ENCODE measurements at regions not wholly inside any gene's neighbourhood (a gene's known extent, or its start where the extent isn't known, plus 50 kb on each side); places are given as distances from the start of the nearest gene placed in this dataset.

- Histone ChIP-seq H3K4me3 (no peak overlapping the region), H3K9me3 (no peaks in the 10 kb centered on the region), H3K27ac (no peak overlapping the region), H3K27me3 (replicated peaks; ENCODE audit: insufficient read depth) (no peaks in the 10 kb centered on the region), H3K36me3 (no peaks in the 10 kb centered on the region), H3K4me1 (replicated peaks) (no peaks in the 10 kb centered on the region)
- TF ChIP-seq POLR2A (IDR thresholded peaks at IDR 0.05) (no peak), POLR2AphosphoS5 (IDR thresholded peaks at IDR 0.05) (no peak)
- TF ChIP-seq, protein P1, sequence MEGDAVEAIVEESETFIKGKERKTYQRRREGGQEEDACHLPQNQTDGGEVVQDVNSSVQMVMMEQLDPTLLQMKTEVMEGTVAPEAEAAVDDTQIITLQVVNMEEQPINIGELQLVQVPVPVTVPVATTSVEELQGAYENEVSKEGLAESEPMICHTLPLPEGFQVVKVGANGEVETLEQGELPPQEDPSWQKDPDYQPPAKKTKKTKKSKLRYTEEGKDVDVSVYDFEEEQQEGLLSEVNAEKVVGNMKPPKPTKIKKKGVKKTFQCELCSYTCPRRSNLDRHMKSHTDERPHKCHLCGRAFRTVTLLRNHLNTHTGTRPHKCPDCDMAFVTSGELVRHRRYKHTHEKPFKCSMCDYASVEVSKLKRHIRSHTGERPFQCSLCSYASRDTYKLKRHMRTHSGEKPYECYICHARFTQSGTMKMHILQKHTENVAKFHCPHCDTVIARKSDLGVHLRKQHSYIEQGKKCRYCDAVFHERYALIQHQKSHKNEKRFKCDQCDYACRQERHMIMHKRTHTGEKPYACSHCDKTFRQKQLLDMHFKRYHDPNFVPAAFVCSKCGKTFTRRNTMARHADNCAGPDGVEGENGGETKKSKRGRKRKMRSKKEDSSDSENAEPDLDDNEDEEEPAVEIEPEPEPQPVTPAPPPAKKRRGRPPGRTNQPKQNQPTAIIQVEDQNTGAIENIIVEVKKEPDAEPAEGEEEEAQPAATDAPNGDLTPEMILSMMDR (IDR thresholded peaks at IDR 0.05), result no peak
- intact Hi-C loops (cut with DNase I), result no loop called here
- DNase-seq (ENCODE audit: low spot score), result no peak
- 83% methylated on average over 2 of the region's 2 CpGs for WGBS
Measured at GRCh38 chr7:72524037-72524436, 111.9 kb upstream of the CALN1 start.

DNA sequence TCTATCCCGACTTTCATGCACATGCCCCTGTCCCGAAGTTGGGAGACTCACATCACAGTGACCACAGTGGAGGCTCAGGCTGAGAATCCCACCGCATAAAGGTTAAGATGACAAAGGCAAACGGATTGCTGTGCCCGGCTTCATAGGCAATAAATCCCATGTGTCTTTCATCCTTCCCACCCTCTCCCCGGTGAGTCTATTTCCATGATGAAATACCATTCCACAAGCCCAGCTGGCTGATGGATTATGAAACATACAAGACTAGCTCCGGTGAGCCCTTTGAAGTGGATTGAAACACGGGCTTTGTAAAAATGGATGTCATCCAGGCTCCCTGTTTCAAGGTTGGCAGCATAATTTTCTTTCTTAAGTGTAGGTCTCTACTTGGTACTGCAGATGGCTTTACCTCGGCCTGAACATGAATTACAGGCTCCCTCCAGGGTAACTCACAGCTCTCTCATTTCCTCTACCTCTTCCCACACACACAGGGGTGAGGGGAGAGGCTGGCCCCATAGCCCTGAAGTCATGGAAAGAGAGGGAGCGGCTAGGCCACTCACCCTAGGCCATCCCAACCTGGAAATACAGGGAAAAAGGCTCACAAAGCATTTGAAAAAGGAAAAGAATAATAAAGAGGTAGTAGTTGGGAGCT, 92.0 kb upstream of the CALN1 start:
- intact Hi-C loops (cut with DNase I), result no loop called here
- DNase-seq (ENCODE audit: low spot score), result no peak
- Histone ChIP-seq H3K27me3 (replicated peaks; ENCODE audit: insufficient read depth) (no peaks in the 10 kb centered on the region), H3K4me3 (no peak overlapping the region), H3K36me3 (no peaks in the 10 kb centered on the region), H3K4me1 (replicated peaks) (no peaks in the 10 kb centered on the region), H3K9me3 (no peaks in the 10 kb centered on the region), H3K27ac (no peak overlapping the region)
- TF ChIP-seq POLR2AphosphoS5 (IDR thresholded peaks at IDR 0.05) (no peak), POLR2A (IDR thresholded peaks at IDR 0.05) (no peak)
- 63% methylated on average over 10 of the region's 10 CpGs for WGBS

DNA sequence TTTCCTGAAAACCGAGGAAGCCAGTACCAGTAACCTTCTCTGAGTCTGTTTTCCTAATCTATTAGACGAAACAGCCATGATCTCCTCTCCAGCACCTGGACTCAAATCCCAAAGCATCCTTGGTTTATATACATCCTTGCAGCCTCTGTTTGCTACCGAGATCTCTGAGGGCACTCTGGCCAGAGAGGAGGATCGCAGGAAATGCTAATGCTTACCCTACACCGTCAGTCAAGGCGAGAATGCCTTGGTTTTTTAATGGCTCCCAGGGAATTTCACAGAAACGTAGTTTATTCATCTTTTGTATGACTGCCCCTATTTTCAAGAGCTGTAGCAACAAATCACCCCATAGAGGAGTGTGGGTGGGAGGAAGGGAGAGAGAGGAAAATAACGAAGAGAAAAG, 91.5 kb upstream of the CALN1 start:
- Histone ChIP-seq H3K27me3 (replicated peaks; ENCODE audit: insufficient read depth) (no peaks in the 10 kb centered on the region), H3K4me1 (replicated peaks) (no peaks in the 10 kb centered on the region), H3K27ac (no peak overlapping the region), H3K36me3 (no peaks in the 10 kb centered on the region), H3K4me3 (no peak overlapping the region), H3K9me3 (no peaks in the 10 kb centered on the region)
- intact Hi-C loops (cut with DNase I), result no loop called here
- WGBS, result 69% methylated on average over 8 of the region's 8 CpGs
- DNase-seq (ENCODE audit: low spot score), result no peak
- no peak for TF ChIP-seq POLR2AphosphoS5 (IDR thresholded peaks at IDR 0.05)
- no peak for TF ChIP-seq POLR2A (IDR thresholded peaks at IDR 0.05)
- TF ChIP-seq, protein P1 (IDR thresholded peaks at IDR 0.05), result no peak

DNA sequence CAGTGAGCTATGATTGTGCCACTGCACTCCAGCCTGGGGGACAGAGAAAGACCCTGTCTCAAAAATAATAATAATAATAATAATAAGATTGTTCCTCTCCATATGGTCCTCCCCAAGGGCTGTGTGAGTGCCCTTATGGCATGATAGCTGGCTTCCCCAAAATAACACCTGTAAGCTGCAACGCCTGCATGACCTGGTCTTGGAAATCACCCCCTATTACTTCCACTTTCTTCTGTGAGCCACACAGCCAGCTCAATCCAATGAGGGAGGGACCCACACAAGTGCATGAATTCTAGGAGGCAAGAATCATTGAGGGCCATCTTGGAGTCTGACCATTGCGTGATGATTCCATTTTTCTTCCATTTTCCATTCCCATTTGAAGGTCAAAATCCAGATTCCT, 82.7 kb upstream of the CALN1 start:
- no peaks in the 10 kb centered on the region for H3K36me3 ChIP-seq
- WGBS, result 96% methylated on average over 2 of the region's 2 CpGs
- DNase-seq (ENCODE audit: low spot score), result no peak
- H3K27ac ChIP-seq, result no peak overlapping the region
- no peak overlapping the region for H3K4me3 ChIP-seq
- intact Hi-C loops (cut with DNase I), result loop anchor here (10.0 kb wide), 1 partner anchor 740 kb away; no protein-coding TSS in a partner anchor
- no peaks in the 10 kb centered on the region for H3K27me3 ChIP-seq (replicated peaks; ENCODE audit: insufficient read depth)
- TF ChIP-seq, protein P1 (IDR thresholded peaks at IDR 0.05), result no peak
- no peak for TF ChIP-seq POLR2A (IDR thresholded peaks at IDR 0.05)
- no peak for TF ChIP-seq POLR2AphosphoS5 (IDR thresholded peaks at IDR 0.05)
- H3K4me1 ChIP-seq (replicated peaks), result no peaks in the 10 kb centered on the region
- no peaks in the 10 kb centered on the region for H3K9me3 ChIP-seq

- DNase-seq (ENCODE audit: low spot score), result peak; percentile 47
- Histone ChIP-seq H3K4me1 (replicated peaks) (no peaks in the 10 kb centered on the region), H3K9me3 (no peaks in the 10 kb centered on the region), H3K36me3 (no peaks in the 10 kb centered on the region), H3K27me3 (replicated peaks; ENCODE audit: insufficient read depth) (no peaks in the 10 kb centered on the region), H3K4me3 (no peak overlapping the region), H3K27ac (no peak overlapping the region)
- 36% methylated on average over 17 of the region's 17 CpGs for WGBS
- TF ChIP-seq, protein P1 (IDR thresholded peaks at IDR 0.05), result peak; percentile 19 to 70 (median 40)
- no peak for TF ChIP-seq POLR2AphosphoS5 (IDR thresholded peaks at IDR 0.05)
- TF ChIP-seq POLR2A (IDR thresholded peaks at IDR 0.05), result no peak
- intact Hi-C loops (cut with DNase I), result loop anchor here (10.0 kb wide), 1 partner anchor 739 kb away; no protein-coding TSS in a partner anchor
Measured at GRCh38 chr7:72493850-72494661, 81.9 kb upstream of the CALN1 start.
